ENCODE measurements at regions not wholly inside any gene's neighbourhood (a gene's known extent, or its start where the extent isn't known, plus 50 kb on each side); places are given as distances from the start of the nearest gene placed in this dataset.

- 83% methylated on average over 3 of the region's 5 CpGs for WGBS (ENCODE audit: insufficient coverage)
- DNase-seq, result peak in 1 of 3 donors; percentile 10
- ChIA-PET POLR2A (no interaction called here), CTCF (interaction anchor here (1.1 to 1.5 kb wide), 2 partner anchors 11 to 137 kb away, joined by 3 to 4 read pairs; no protein-coding TSS in a partner anchor)
- Histone ChIP-seq H3K4me3 (ENCODE audit: control insufficient read depth in 1 of 7, extremely low read depth in 1 of 7, insufficient read depth in 4 of 7, low read depth in 2 of 7, low read length in 6 of 7) (no peak overlapping the region), H3K27me3 (replicated peaks in 2 of 5; ENCODE audit: control insufficient read depth in 4 of 5, insufficient read depth in 5 of 5, low read length in 4 of 5) (no peaks in the 10 kb centered on the region), H3K36me3 (ENCODE audit: control insufficient read depth in 4 of 4, insufficient read depth in 4 of 4, low read length in 3 of 4) (peaks cover 0 to 13% (median 5%) of the 10 kb centered on the region in 4 experiments), H3K4me1 (ENCODE audit: control extremely low read depth in 1 of 4, control insufficient read depth in 4 of 4, insufficient read depth in 4 of 4, low read length in 3 of 4) (peaks cover 8 to 10% (median 9%) of the 10 kb centered on the region in 4 experiments), H3K27ac (ENCODE audit: insufficient read depth in 1 of 2, low read depth in 1 of 2, low read length in 2 of 2, poor library complexity in 1 of 2, severe bottlenecking in 2 of 2) (no peak overlapping the region), H3K9me3 (ENCODE audit: control extremely low read depth in 1 of 5, control insufficient read depth in 4 of 5, insufficient read depth in 2 of 5, low read depth in 1 of 5, low read length in 4 of 5) (no peaks in the 10 kb centered on the region)
These were observed 727.7 kb upstream of the GOLIM4 start for GRCh38 chr3:168823466-168823865.

GRCh38 chr3:168820810-168821415 lies 725.2 kb upstream of the GOLIM4 start:
- no peak overlapping the region for H3K27ac ChIP-seq (ENCODE audit: insufficient read depth in 1 of 2, low read depth in 1 of 2, low read length in 2 of 2, poor library complexity in 1 of 2, severe bottlenecking in 2 of 2)
- POLR2A ChIA-PET, result no interaction called here
- H3K27me3 ChIP-seq (replicated peaks in 2 of 5; ENCODE audit: control insufficient read depth in 4 of 5, insufficient read depth in 5 of 5, low read length in 4 of 5), result no peaks in the 10 kb centered on the region
- peaks cover 0 to 15% (median 7%) of the 10 kb centered on the region in 4 experiments for H3K36me3 ChIP-seq (ENCODE audit: control insufficient read depth in 4 of 4, insufficient read depth in 4 of 4, low read length in 3 of 4)
- no peak for DNase-seq
- H3K4me3 ChIP-seq (ENCODE audit: control insufficient read depth in 1 of 7, extremely low read depth in 1 of 7, insufficient read depth in 4 of 7, low read depth in 2 of 7, low read length in 6 of 7), result no peak overlapping the region
- H3K4me1 ChIP-seq (ENCODE audit: control extremely low read depth in 1 of 4, control insufficient read depth in 4 of 4, insufficient read depth in 4 of 4, low read length in 3 of 4), result peaks cover 8 to 10% (median 9%) of the 10 kb centered on the region in 4 experiments
- over 99% methylated on average over 8 of the region's 8 CpGs for WGBS (ENCODE audit: insufficient coverage)
- CTCF ChIA-PET, result no interaction called here
- no peaks in the 10 kb centered on the region for H3K9me3 ChIP-seq (ENCODE audit: control extremely low read depth in 1 of 5, control insufficient read depth in 4 of 5, insufficient read depth in 2 of 5, low read depth in 1 of 5, low read length in 4 of 5)

DNA sequence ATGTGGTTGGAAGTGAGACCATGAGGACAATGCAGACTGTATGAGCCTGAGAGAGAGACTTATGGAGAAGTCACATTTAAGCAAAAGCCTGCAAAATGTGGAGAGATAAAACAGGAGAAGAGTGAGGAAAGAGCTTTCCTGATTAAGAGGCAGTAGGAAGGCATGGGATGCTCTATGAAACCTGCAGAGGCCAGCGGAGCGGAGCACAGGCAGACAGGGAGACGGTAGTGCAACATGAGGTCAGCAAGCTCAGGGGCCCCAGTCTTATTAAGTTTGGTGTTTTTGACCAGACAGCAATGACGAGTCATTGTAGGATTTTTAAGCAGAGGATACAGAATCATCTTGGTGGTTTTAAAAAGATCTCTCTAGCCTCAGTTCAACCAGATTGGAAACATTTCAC lies 721.5 kb upstream of the GOLIM4 start:
- Histone ChIP-seq H3K27ac (ENCODE audit: insufficient read depth in 1 of 2, low read depth in 1 of 2, low read length in 2 of 2, poor library complexity in 1 of 2, severe bottlenecking in 2 of 2) (no peak overlapping the region), H3K9me3 (ENCODE audit: control extremely low read depth in 1 of 5, control insufficient read depth in 4 of 5, insufficient read depth in 2 of 5, low read depth in 1 of 5, low read length in 4 of 5) (no peaks in the 10 kb centered on the region), H3K4me1 (ENCODE audit: control extremely low read depth in 1 of 4, control insufficient read depth in 4 of 4, insufficient read depth in 4 of 4, low read length in 3 of 4) (no peaks in the 10 kb centered on the region), H3K36me3 (ENCODE audit: control insufficient read depth in 4 of 4, insufficient read depth in 4 of 4, low read length in 3 of 4) (peaks cover 0 to 9% (median 6%) of the 10 kb centered on the region in 4 experiments), H3K27me3 (replicated peaks in 2 of 5; ENCODE audit: control insufficient read depth in 4 of 5, insufficient read depth in 5 of 5, low read length in 4 of 5) (no peaks in the 10 kb centered on the region), H3K4me3 (ENCODE audit: control insufficient read depth in 1 of 7, extremely low read depth in 1 of 7, insufficient read depth in 4 of 7, low read depth in 2 of 7, low read length in 6 of 7) (no peak overlapping the region)
- CTCF ChIA-PET, result interaction anchor here (0.9 to 1.1 kb wide), 2 partner anchors 8 to 12 kb away, joined by 3 read pairs; no protein-coding TSS in a partner anchor
- 100% methylated on average over 3 of the region's 4 CpGs for WGBS (ENCODE audit: insufficient coverage)
- POLR2A ChIA-PET, result no interaction called here
- DNase-seq, result no peak

DNA sequence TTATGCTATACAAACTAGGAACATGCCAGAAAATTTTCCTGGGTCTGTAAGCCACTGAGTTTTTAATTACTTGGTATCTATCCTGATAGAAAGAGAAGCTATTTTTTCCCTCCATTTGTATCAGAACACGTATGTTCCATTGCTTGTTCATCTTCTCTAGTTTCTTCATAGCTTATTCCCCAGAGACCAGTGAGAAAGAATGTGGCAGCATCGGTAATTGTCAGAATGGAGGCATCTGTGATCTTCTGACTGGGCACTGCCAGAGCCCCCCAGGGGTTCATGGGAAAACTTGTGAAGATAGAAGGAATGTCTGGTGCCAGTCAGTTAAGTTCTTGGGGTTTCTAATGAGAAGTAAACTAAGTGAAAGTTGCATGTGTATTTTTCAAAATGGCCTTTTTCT lies 720.2 kb upstream of the GOLIM4 start:
- Histone ChIP-seq H3K36me3 (ENCODE audit: control insufficient read depth in 4 of 4, insufficient read depth in 4 of 4, low read length in 3 of 4) (peaks cover 0 to 13% (median 6%) of the 10 kb centered on the region in 4 experiments), H3K9me3 (ENCODE audit: control extremely low read depth in 1 of 5, control insufficient read depth in 4 of 5, insufficient read depth in 2 of 5, low read depth in 1 of 5, low read length in 4 of 5) (no peaks in the 10 kb centered on the region), H3K4me1 (ENCODE audit: control extremely low read depth in 1 of 4, control insufficient read depth in 4 of 4, insufficient read depth in 4 of 4, low read length in 3 of 4) (no peaks in the 10 kb centered on the region), H3K27me3 (replicated peaks in 2 of 5; ENCODE audit: control insufficient read depth in 4 of 5, insufficient read depth in 5 of 5, low read length in 4 of 5) (no peaks in the 10 kb centered on the region), H3K27ac (ENCODE audit: insufficient read depth in 1 of 2, low read depth in 1 of 2, low read length in 2 of 2, poor library complexity in 1 of 2, severe bottlenecking in 2 of 2) (no peak overlapping the region), H3K4me3 (ENCODE audit: control insufficient read depth in 1 of 7, extremely low read depth in 1 of 7, insufficient read depth in 4 of 7, low read depth in 2 of 7, low read length in 6 of 7) (no peak overlapping the region)
- no CpG with 5 or more reads among the region's 2 CpGs for WGBS (ENCODE audit: insufficient coverage)
- CTCF ChIA-PET, result interaction anchor here (1.4 kb wide), 1 partner anchor 24 kb away, joined by 5 read pairs; no protein-coding TSS in a partner anchor
- DNase-seq, result no peak
- POLR2A ChIA-PET, result no interaction called here

- Histone ChIP-seq H3K9me3 (ENCODE audit: control extremely low read depth in 1 of 5, control insufficient read depth in 4 of 5, insufficient read depth in 2 of 5, low read depth in 1 of 5, low read length in 4 of 5) (no peaks in the 10 kb centered on the region), H3K27me3 (replicated peaks in 2 of 5; ENCODE audit: control insufficient read depth in 4 of 5, insufficient read depth in 5 of 5, low read length in 4 of 5) (no peaks in the 10 kb centered on the region), H3K36me3 (ENCODE audit: control insufficient read depth in 4 of 4, insufficient read depth in 4 of 4, low read length in 3 of 4) (peaks cover 0 to 15% (median 2%) of the 10 kb centered on the region in 4 experiments), H3K27ac (ENCODE audit: insufficient read depth in 1 of 2, low read depth in 1 of 2, low read length in 2 of 2, poor library complexity in 1 of 2, severe bottlenecking in 2 of 2) (no peak overlapping the region), H3K4me3 (ENCODE audit: control insufficient read depth in 1 of 7, extremely low read depth in 1 of 7, insufficient read depth in 4 of 7, low read depth in 2 of 7, low read length in 6 of 7) (no peak overlapping the region), H3K4me1 (ENCODE audit: control extremely low read depth in 1 of 4, control insufficient read depth in 4 of 4, insufficient read depth in 4 of 4, low read length in 3 of 4) (no peaks in the 10 kb centered on the region)
- ChIA-PET CTCF (no interaction called here), POLR2A (no interaction called here)
- DNase-seq, result no peak
- WGBS (ENCODE audit: insufficient coverage), result 96% methylated on average over 2 of the region's 2 CpGs
These were observed 717.6 kb upstream of the GOLIM4 start for GRCh38 chr3:168813225-168813802.

GRCh38 chr3:168812234-168812633 lies 716.5 kb upstream of the GOLIM4 start:
- Histone ChIP-seq H3K4me3 (ENCODE audit: control insufficient read depth in 1 of 7, extremely low read depth in 1 of 7, insufficient read depth in 4 of 7, low read depth in 2 of 7, low read length in 6 of 7) (no peak overlapping the region), H3K27ac (ENCODE audit: insufficient read depth in 1 of 2, low read depth in 1 of 2, low read length in 2 of 2, poor library complexity in 1 of 2, severe bottlenecking in 2 of 2) (no peak overlapping the region), H3K27me3 (replicated peaks in 2 of 5; ENCODE audit: control insufficient read depth in 4 of 5, insufficient read depth in 5 of 5, low read length in 4 of 5) (no peaks in the 10 kb centered on the region), H3K4me1 (ENCODE audit: control extremely low read depth in 1 of 4, control insufficient read depth in 4 of 4, insufficient read depth in 4 of 4, low read length in 3 of 4) (no peaks in the 10 kb centered on the region), H3K36me3 (ENCODE audit: control insufficient read depth in 4 of 4, insufficient read depth in 4 of 4, low read length in 3 of 4) (peaks cover 0 to 15% (median 2%) of the 10 kb centered on the region in 4 experiments), H3K9me3 (ENCODE audit: control extremely low read depth in 1 of 5, control insufficient read depth in 4 of 5, insufficient read depth in 2 of 5, low read depth in 1 of 5, low read length in 4 of 5) (no peaks in the 10 kb centered on the region)
- 100% methylated on average over 2 of the region's 3 CpGs for WGBS (ENCODE audit: insufficient coverage)
- DNase-seq, result no peak
- CTCF ChIA-PET, result interaction anchor here (0.6 kb wide), 1 partner anchor 145 kb away, joined by 4 read pairs; no protein-coding TSS in a partner anchor
- POLR2A ChIA-PET, result no interaction called here

DNA sequence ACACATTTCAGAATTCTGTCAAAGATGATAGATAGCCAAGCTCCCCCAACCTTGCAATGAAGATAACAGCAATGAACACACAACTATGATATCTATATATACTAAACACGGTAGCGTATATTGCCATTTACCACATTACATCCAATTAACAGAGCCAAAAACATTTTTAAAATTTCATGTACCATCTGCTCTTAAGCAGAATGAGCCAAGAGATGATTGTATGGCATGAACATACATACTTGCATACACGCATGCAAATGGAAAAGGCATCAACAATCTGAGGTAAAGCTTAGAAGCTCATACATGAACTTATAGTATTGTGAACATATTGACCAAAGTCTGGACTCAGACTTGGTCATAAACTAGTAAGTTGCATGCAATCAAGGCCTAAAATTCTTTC lies 712.9 kb upstream of the GOLIM4 start:
- DNase-seq, result no peak
- ChIA-PET CTCF (interaction anchor here (1.3 kb wide), 1 partner anchor 597 kb away, joined by 3 read pairs; no protein-coding TSS in a partner anchor), POLR2A (no interaction called here)
- no peaks in the 10 kb centered on the region for H3K4me1 ChIP-seq (ENCODE audit: control extremely low read depth in 1 of 4, control insufficient read depth in 4 of 4, insufficient read depth in 4 of 4, low read length in 3 of 4)
- H3K4me3 ChIP-seq (ENCODE audit: control insufficient read depth in 1 of 7, extremely low read depth in 1 of 7, insufficient read depth in 4 of 7, low read depth in 2 of 7, low read length in 6 of 7), result no peak overlapping the region
- WGBS (ENCODE audit: insufficient coverage), result 100% methylated on average over 1 of the region's 3 CpGs
- H3K36me3 ChIP-seq (ENCODE audit: control insufficient read depth in 4 of 4, insufficient read depth in 4 of 4, low read length in 3 of 4), result peaks cover 0 to 15% (median 0%) of the 10 kb centered on the region in 4 experiments
- no peaks in the 10 kb centered on the region for H3K27me3 ChIP-seq (replicated peaks in 2 of 5; ENCODE audit: control insufficient read depth in 4 of 5, insufficient read depth in 5 of 5, low read length in 4 of 5)
- no peaks in the 10 kb centered on the region for H3K9me3 ChIP-seq (ENCODE audit: control extremely low read depth in 1 of 5, control insufficient read depth in 4 of 5, insufficient read depth in 2 of 5, low read depth in 1 of 5, low read length in 4 of 5)
- H3K27ac ChIP-seq (ENCODE audit: insufficient read depth in 1 of 2, low read depth in 1 of 2, low read length in 2 of 2, poor library complexity in 1 of 2, severe bottlenecking in 2 of 2), result no peak overlapping the region

Measured in common myeloid progenitor, CD34-positive (primary cell).